Adrenal gland (tissue), 9 donors: ENCODE measurements at regions not wholly inside any gene's neighbourhood (a gene's known extent, or its start where the extent isn't known, plus 50 kb on each side); places are given as distances from the start of the nearest gene placed in this dataset.

Source experiments
- DNase-seq, 7 donors: peaks; one replicate each; pipeline ENCODE4 v3.0.0-alpha.2; 2019 to 2020
- H3K27ac ChIP-seq, 5 donors: fragments of 200-600 bp; sonication (generic) in 4 of 5; 1 replicate in 3 of 5; 2 replicates in 2 of 5; pipeline versions ENCODE4 v1.5.1 to v1.8.0; 2016 to 2020; ENCODE audit warnings: mild to moderate bottlenecking in 1 of 5
- H3K27me3 ChIP-seq: fragments of 200-600 bp; 2 replicates; pipeline ENCODE4 v1.8.0; 2021
- H3K36me3 ChIP-seq, 2 donors: fragments of 200-600 bp; replicated peaks in 1 of 2; 1 replicate in 1 of 2; 2 replicates in 1 of 2; pipeline versions ENCODE4 v1.5.1 to v1.8.0; 2018 to 2022
- H3K4me1 ChIP-seq, 2 donors: fragments of 200-600 bp; replicated peaks in 1 of 2; 1 replicate in 1 of 2; 2 replicates in 1 of 2; pipeline versions ENCODE4 v1.5.1 to v1.8.0; 2018 to 2021
- H3K4me3 ChIP-seq, 4 donors: fragments of 200-600 bp; sonication (generic) in 3 of 4; one replicate each; pipeline ENCODE4 v1.5.1; 2016 to 2018
- H3K9me3 ChIP-seq, 3 donors: fragments of 200-600 bp; sonication (generic) in 1 of 3; replicated peaks in 1 of 3; 1 replicate in 2 of 3; 2 replicates in 1 of 3; pipeline versions ENCODE4 v1.5.1 to v1.8.0; 2016 to 2021
- CTCF ChIP-seq, 6 experiments: fragments of 450-650 bp in 4 of 6; fragments of 200-600 bp in 2 of 6; sonication (generic) in 1 of 6; IDR thresholded peaks; 1 replicate in 5 of 6; 2 replicates in 1 of 6; pipeline versions ENCODE4 v1.5.1 to v1.8.0; 2016 to 2021; ENCODE audit warnings: antibody characterized with exemption in 6 of 6, mild to moderate bottlenecking in 2 of 6, moderate library complexity in 1 of 6
- POLR2A ChIP-seq, 2 donors: fragments of 450-650 bp; IDR thresholded peaks; one replicate each; pipeline ENCODE4 v1.6.1; 2017; ENCODE audit warnings: antibody characterized with exemption in 2 of 2, mild to moderate bottlenecking in 2 of 2, moderate library complexity in 1 of 2
- WGBS, 4 donors: extraction: QIAGEN DNeasy Blood & Tissue Kit in 2 of 4; methylation state at CpG; one replicate each; pipeline versions ENCODE4 v1.1.5 to v1.1.7; 2013 to 2017; 5-methylcytosine and 5-hydroxymethylcytosine counted together
- intact Hi-C, 2 donors: fragments of 100-400 bp; cut with DNase I; formaldehyde crosslinking; loops; one replicate each; pipeline versions ENCODE4 v1.14.1 to v1.15.0; 2022 to 2023
- donor health status: healthy with polysubstance abuse.
- donor health status: Bipolar disorder and iron deficiency.
- donor health status: DM: yes; HTN: yes; CAD: no.
- donor health status: DM: no; HTN: no; CAD: no.
- donor health status: DM: no; HTN: no; CAD: no.

- Histone ChIP-seq H3K36me3 (no peaks in the 10 kb centered on the region), H3K9me3 (no peaks in the 10 kb centered on the region), H3K27me3 (no peaks in the 10 kb centered on the region), H3K4me1 (peaks cover 0 to 24% of the 10 kb centered on the region in 2 donors), H3K4me3 (no peak overlapping the region), H3K27ac (no peak overlapping the region)
- WGBS, 4 donors: 41 to 71% (median 51%) methylated on average over 3 of the region's 3 CpGs
- intact Hi-C loops: loop anchor here in 1 of 2 donors (5.0 kb wide), 1 partner anchor 34 kb away; no protein-coding TSS in a partner anchor
- no peak for TF ChIP-seq POLR2A (IDR thresholded peaks at IDR 0.05)
- no peak for TF ChIP-seq CTCF (IDR thresholded peaks at IDR 0.05)
- no peak for DNase-seq
Observed at GRCh38 chr2:55118643-55119083, 68.4 kb upstream of the RTN4 start.

GRCh38 chr2:55116966-55117365 lies 66.7 kb upstream of the RTN4 start:
- WGBS, 4 donors: 69 to 76% (median 74%) methylated on average over 6 to 7 of the region's 7 CpGs
- no peak for DNase-seq
- TF ChIP-seq POLR2A (IDR thresholded peaks at IDR 0.05): no peak
- TF ChIP-seq CTCF (IDR thresholded peaks at IDR 0.05): no peak
- peaks cover 17 to 32% of the 10 kb centered on the region in 2 donors for H3K4me1 ChIP-seq
- no peak overlapping the region for H3K27ac ChIP-seq
- intact Hi-C loops: loop anchor here in 1 of 2 donors (5.0 kb wide), 1 partner anchor 35 kb away; no protein-coding TSS in a partner anchor
- H3K9me3 ChIP-seq: no peaks in the 10 kb centered on the region
- H3K27me3 ChIP-seq: no peaks in the 10 kb centered on the region
- H3K4me3 ChIP-seq: no peak overlapping the region
- H3K36me3 ChIP-seq: no peaks in the 10 kb centered on the region

GRCh38 chr2:55116598-55116964 lies 66.3 kb upstream of the RTN4 start:
- TF ChIP-seq POLR2A (IDR thresholded peaks at IDR 0.05) (no peak), CTCF (IDR thresholded peaks at IDR 0.05) (no peak)
- Histone ChIP-seq H3K4me3 (no peak overlapping the region), H3K9me3 (no peaks in the 10 kb centered on the region), H3K4me1 (peaks cover 20 to 32% of the 10 kb centered on the region in 2 donors), H3K27ac (no peak overlapping the region), H3K27me3 (no peaks in the 10 kb centered on the region), H3K36me3 (no peaks in the 10 kb centered on the region)
- DNase-seq: no peak
- intact Hi-C loops: loop anchor here in 1 of 2 donors (5.0 kb wide), 1 partner anchor 36 kb away; no protein-coding TSS in a partner anchor
- WGBS, 4 donors: 93 to 100% (median 97%) methylated on average over 1 of the region's 1 CpG

- 72 to 83% (median 73%) methylated on average over 4 of the region's 4 CpGs for WGBS, 4 donors
- DNase-seq: peak in 5 of 7 donors; percentile 38 to 69 (median 59)
- Histone ChIP-seq H3K4me1 (peaks cover 24 to 34% of the 10 kb centered on the region in 2 donors), H3K4me3 (no peak overlapping the region), H3K36me3 (no peaks in the 10 kb centered on the region), H3K27ac (peak overlapping the region in 1 of 5 donors; percentile 18), H3K9me3 (no peaks in the 10 kb centered on the region), H3K27me3 (no peaks in the 10 kb centered on the region)
- TF ChIP-seq POLR2A (IDR thresholded peaks at IDR 0.05): no peak
- intact Hi-C loops: loop anchor here in 1 of 2 donors (5.0 kb wide), 1 partner anchor 36 kb away; no protein-coding TSS in a partner anchor
Observed at GRCh38 chr2:55115761-55116597, 65.7 kb upstream of the RTN4 start.
